ENCODE measurements at regions not wholly inside any gene's neighbourhood (a gene's known extent, or its start where the extent isn't known, plus 50 kb on each side); places are given as distances from the start of the nearest gene placed in this dataset.

DNA sequence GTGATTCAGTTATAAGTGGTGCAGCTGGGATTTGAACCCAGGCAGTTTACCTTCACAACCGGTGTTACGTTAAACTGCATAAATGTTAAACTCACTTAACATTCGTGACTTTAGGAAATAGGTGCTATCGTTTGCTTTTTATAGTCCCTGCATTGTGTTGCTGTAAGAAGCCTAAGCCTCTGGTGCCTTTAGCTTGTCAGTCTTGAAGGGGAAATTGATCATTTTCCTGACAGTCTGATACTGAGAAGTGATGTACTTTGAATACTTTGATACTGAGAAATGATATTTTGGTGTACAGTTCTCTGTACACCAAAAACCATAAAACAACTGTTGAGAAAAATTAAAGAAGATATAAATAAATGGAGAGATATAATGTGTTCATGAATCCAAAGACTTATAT is 52.5 kb upstream of the NEDD9 start (continued):
- TF ChIP-seq, protein P1, sequence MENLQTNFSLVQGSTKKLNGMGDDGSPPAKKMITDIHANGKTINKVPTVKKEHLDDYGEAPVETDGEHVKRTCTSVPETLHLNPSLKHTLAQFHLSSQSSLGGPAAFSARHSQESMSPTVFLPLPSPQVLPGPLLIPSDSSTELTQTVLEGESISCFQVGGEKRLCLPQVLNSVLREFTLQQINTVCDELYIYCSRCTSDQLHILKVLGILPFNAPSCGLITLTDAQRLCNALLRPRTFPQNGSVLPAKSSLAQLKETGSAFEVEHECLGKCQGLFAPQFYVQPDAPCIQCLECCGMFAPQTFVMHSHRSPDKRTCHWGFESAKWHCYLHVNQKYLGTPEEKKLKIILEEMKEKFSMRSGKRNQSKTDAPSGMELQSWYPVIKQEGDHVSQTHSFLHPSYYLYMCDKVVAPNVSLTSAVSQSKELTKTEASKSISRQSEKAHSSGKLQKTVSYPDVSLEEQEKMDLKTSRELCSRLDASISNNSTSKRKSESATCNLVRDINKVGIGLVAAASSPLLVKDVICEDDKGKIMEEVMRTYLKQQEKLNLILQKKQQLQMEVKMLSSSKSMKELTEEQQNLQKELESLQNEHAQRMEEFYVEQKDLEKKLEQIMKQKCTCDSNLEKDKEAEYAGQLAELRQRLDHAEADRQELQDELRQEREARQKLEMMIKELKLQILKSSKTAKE (CRISPR knock-in tag; IDR thresholded peaks at IDR 0.05; ENCODE audit: borderline replicate concordance), result no peak
- TF ChIP-seq SOX5 (CRISPR knock-in tag; IDR thresholded peaks at IDR 0.05; ENCODE audit: borderline replicate concordance), result no peak
- TF ChIP-seq, protein P2, sequence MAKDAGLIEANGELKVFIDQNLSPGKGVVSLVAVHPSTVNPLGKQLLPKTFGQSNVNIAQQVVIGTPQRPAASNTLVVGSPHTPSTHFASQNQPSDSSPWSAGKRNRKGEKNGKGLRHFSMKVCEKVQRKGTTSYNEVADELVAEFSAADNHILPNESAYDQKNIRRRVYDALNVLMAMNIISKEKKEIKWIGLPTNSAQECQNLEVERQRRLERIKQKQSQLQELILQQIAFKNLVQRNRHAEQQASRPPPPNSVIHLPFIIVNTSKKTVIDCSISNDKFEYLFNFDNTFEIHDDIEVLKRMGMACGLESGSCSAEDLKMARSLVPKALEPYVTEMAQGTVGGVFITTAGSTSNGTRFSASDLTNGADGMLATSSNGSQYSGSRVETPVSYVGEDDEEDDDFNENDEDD (CRISPR knock-in tag; IDR thresholded peaks at IDR 0.05; ENCODE audit: borderline replicate concordance), result no peak
- TF ChIP-seq ZHX1 (CRISPR knock-in tag; IDR thresholded peaks at IDR 0.05; ENCODE audit: low read depth), result no peak
- TF ChIP-seq ZNF615 (CRISPR knock-in tag; IDR thresholded peaks at IDR 0.05; ENCODE audit: borderline replicate concordance), result no peak
- no peak for TF ChIP-seq MTF1 (CRISPR knock-in tag; IDR thresholded peaks at IDR 0.05)
- TF ChIP-seq SMYD3 (CRISPR knock-in tag; IDR thresholded peaks at IDR 0.05), result no peak
- TF ChIP-seq ATM (IDR thresholded peaks at IDR 0.05; ENCODE audit: borderline replicate concordance), result no peak
- TF ChIP-seq, protein P3, sequence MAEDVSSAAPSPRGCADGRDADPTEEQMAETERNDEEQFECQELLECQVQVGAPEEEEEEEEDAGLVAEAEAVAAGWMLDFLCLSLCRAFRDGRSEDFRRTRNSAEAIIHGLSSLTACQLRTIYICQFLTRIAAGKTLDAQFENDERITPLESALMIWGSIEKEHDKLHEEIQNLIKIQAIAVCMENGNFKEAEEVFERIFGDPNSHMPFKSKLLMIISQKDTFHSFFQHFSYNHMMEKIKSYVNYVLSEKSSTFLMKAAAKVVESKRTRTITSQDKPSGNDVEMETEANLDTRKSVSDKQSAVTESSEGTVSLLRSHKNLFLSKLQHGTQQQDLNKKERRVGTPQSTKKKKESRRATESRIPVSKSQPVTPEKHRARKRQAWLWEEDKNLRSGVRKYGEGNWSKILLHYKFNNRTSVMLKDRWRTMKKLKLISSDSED (CRISPR knock-in tag; IDR thresholded peaks at IDR 0.05), result no peak
- TF ChIP-seq ZNF30 (CRISPR knock-in tag; IDR thresholded peaks at IDR 0.05), result no peak

Data from HepG2 (cell line).